Thyroid gland (tissue), 4 donors: ENCODE measurements at regions not wholly inside any gene's neighbourhood (a gene's known extent, or its start where the extent isn't known, plus 50 kb on each side); places are given as distances from the start of the nearest gene placed in this dataset.

Experiments
- DNase-seq, 2 donors: peaks; one replicate each; pipeline ENCODE4 v3.0.0-alpha.2; 2019
- H3K27ac ChIP-seq, 3 donors: fragments of 200-600 bp; sonication (generic); 1 replicate in 2 of 3; 2 replicates in 1 of 3; pipeline ENCODE4 v1.5.1; 2016 to 2019; ENCODE audit warnings: mild to moderate bottlenecking in 1 of 3, moderate library complexity in 1 of 3
- H3K27me3 ChIP-seq: fragments of 200-600 bp; sonication (generic); one replicate; pipeline ENCODE4 v1.5.1; 2019
- H3K36me3 ChIP-seq, 2 donors: fragments of 200-600 bp; sonication (generic); one replicate each; pipeline ENCODE4 v1.5.1; 2016 to 2019
- H3K4me1 ChIP-seq, 2 donors: fragments of 200-600 bp; sonication (generic); one replicate each; pipeline ENCODE4 v1.5.1; 2017 to 2019
- H3K4me3 ChIP-seq, 3 donors: fragments of 200-600 bp; sonication (generic); replicated peaks in 1 of 3; 1 replicate in 2 of 3; 2 replicates in 1 of 3; pipeline ENCODE4 v1.5.1; 2016; ENCODE audit warnings: mild to moderate bottlenecking in 1 of 3
- H3K9me3 ChIP-seq: fragments of 200-600 bp; sonication (generic); one replicate; pipeline ENCODE4 v1.5.1; 2017
- CTCF ChIP-seq, 6 experiments: fragments of 200-600 bp in 3 of 6; fragments of 450-650 bp in 3 of 6; sonication (generic) in 3 of 6; IDR thresholded peaks; one replicate each; pipeline ENCODE4 v1.5.1; 2016 to 2019; ENCODE audit warnings: antibody characterized with exemption in 6 of 6, mild to moderate bottlenecking in 2 of 6, inconsistent platforms in 1 of 6, moderate library complexity in 1 of 6
- POLR2A ChIP-seq, 2 donors: fragments of 450-650 bp; IDR thresholded peaks; one replicate each; pipeline ENCODE4 v1.6.1; 2017; ENCODE audit warnings: antibody characterized with exemption in 2 of 2, mild to moderate bottlenecking in 2 of 2, moderate library complexity in 1 of 2
- WGBS, 2 donors: methylation state at CpG; one replicate each; pipeline ENCODE4 v1.1.5; 2017; 5-methylcytosine and 5-hydroxymethylcytosine counted together
- intact Hi-C: fragments of 100-400 bp; cut with DNase I; formaldehyde crosslinking; loops from one replicate; pipeline ENCODE4 v1.15.1; 2023

GRCh38 chr13:39200249-39200910 lies 162.1 kb downstream of the NHLRC3 start:
- H3K4me1 ChIP-seq = no peaks in the 10 kb centered on the region
- H3K27me3 ChIP-seq = no peaks in the 10 kb centered on the region
- H3K27ac ChIP-seq = no peak overlapping the region
- no peak overlapping the region for H3K4me3 ChIP-seq
- intact Hi-C loops = no loop called here
- H3K36me3 ChIP-seq = no peaks in the 10 kb centered on the region
- TF ChIP-seq POLR2A (IDR thresholded peaks at IDR 0.05) (no peak), CTCF (IDR thresholded peaks at IDR 0.05) (no peak)
- WGBS, 2 donors = 41 to 55% methylated on average over 4 of the region's 4 CpGs
- peak in 1 of 2 donors; percentile 12 for DNase-seq
- no peaks in the 10 kb centered on the region for H3K9me3 ChIP-seq

- Histone ChIP-seq H3K4me3 (no peak overlapping the region), H3K9me3 (no peaks in the 10 kb centered on the region), H3K4me1 (no peaks in the 10 kb centered on the region), H3K27me3 (no peaks in the 10 kb centered on the region), H3K27ac (no peak overlapping the region), H3K36me3 (no peaks in the 10 kb centered on the region)
- TF ChIP-seq POLR2A (IDR thresholded peaks at IDR 0.05) = no peak
- no peak for TF ChIP-seq CTCF (IDR thresholded peaks at IDR 0.05)
- intact Hi-C loops = no loop called here
- DNase-seq = no peak
- 70 to 77% methylated on average over 3 to 4 of the region's 4 CpGs for WGBS, 2 donors
Observed at GRCh38 chr13:39201180-39201579, 162.9 kb downstream of the NHLRC3 start.

DNA sequence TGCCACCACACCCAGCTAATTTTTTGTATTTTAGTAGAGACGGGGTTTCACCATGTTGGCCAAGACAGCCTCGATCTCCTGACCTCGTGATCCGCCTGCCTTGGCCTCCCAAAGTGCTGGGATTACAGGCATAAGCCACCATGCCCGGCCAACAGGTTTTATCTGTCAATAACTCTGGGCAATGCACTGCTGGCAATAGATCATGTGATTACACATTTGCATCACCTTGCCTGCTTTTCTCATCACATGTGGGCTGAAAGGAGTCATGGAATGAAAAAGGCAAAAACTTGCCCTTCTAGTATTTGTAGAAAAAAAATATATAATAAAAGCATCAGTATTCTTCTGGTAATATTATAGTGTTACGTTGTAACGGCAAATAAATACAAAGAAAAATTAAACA lies 164.5 kb downstream of the NHLRC3 start:
- H3K4me1 ChIP-seq = no peaks in the 10 kb centered on the region
- H3K27ac ChIP-seq = no peak overlapping the region
- no peaks in the 10 kb centered on the region for H3K9me3 ChIP-seq
- no peak for TF ChIP-seq POLR2A (IDR thresholded peaks at IDR 0.05)
- no peak for TF ChIP-seq CTCF (IDR thresholded peaks at IDR 0.05)
- DNase-seq = no peak
- H3K27me3 ChIP-seq = no peaks in the 10 kb centered on the region
- WGBS, 2 donors = 69 to 83% methylated on average over 7 of the region's 7 CpGs
- no peaks in the 10 kb centered on the region for H3K36me3 ChIP-seq
- intact Hi-C loops = no loop called here
- no peak overlapping the region for H3K4me3 ChIP-seq

- 59 to 75% methylated on average over 4 of the region's 4 CpGs for WGBS, 2 donors
Observed at GRCh38 chr13:39208636-39209035, 170.4 kb downstream of the NHLRC3 start.

More at GRCh38 chr13:39208636-39209035, 170.4 kb downstream of the NHLRC3 start:
- H3K36me3 ChIP-seq = no peaks in the 10 kb centered on the region
- no peak for DNase-seq
- TF ChIP-seq CTCF (IDR thresholded peaks at IDR 0.05) (no peak), POLR2A (IDR thresholded peaks at IDR 0.05) (no peak)
- intact Hi-C loops = no loop called here
- no peaks in the 10 kb centered on the region for H3K27me3 ChIP-seq
- no peak overlapping the region for H3K27ac ChIP-seq
- H3K4me3 ChIP-seq = no peak overlapping the region
- no peaks in the 10 kb centered on the region for H3K9me3 ChIP-seq
- H3K4me1 ChIP-seq = no peaks in the 10 kb centered on the region
